Endothelial cell of umbilical vein (primary cell): ENCODE measurements at regions not wholly inside any gene's neighbourhood (a gene's known extent, or its start where the extent isn't known, plus 50 kb on each side); places are given as distances from the start of the nearest gene placed in this dataset.
A peak's percentile ranks its signal among the peaks of the same experiment; 100 is the strongest.

ENCODE experiments used
- BruUV-seq: library from RNA; stranded (reverse); fragments of 400-500 nt; replicated peaks from 2 replicates; lab custom pipeline; 2021; lab: Mats Ljungman, UMichigan
- CTCF ChIA-PET: fragments of 300-600, 350-600 bp; sonication (Branson Sonifier 250); formaldehyde crosslinking; loops from one replicate; lab custom pipeline; 2021; ENCODE audit warnings: antibody characterized with exemption, inconsistent platforms; lab: Charles Lee
- POLR2A ChIA-PET: fragments of 300-600, 350-600 bp; sonication (Branson Sonifier 250); formaldehyde crosslinking; loops from one replicate; lab custom pipeline; 2021; ENCODE audit warnings: antibody characterized with exemption, inconsistent platforms; lab: Charles Lee
- DNase-seq: peaks from one replicate; pipeline ENCODE4 v3.0.0-alpha.2; 2011; ENCODE audit warnings: low read depth, low spot score
- FAIRE-seq: peaks from 2 replicates; lab custom pipeline; 2011; peaks lifted over from hg19 to GRCh38; lab: Jason Lieb, UNC
- H2AFZ ChIP-seq: 2 replicates; pipeline ENCODE4 v1.6.0; 2012; ENCODE audit warnings: low read depth, low read length, control low read depth, inconsistent platforms
- H3K27ac ChIP-seq: 2 replicates; pipeline ENCODE4 v1.5.1; 2011; ENCODE audit warnings: low read depth, mild to moderate bottlenecking, control low read depth, low read length, moderate library complexity; ENCODE audit not compliant: insufficient read depth
- H3K27me3 ChIP-seq, 2 experiments: 2 replicates each; pipeline versions ENCODE4 v1.6.0 to v1.6.1; 2011; ENCODE audit warnings: low read length in 2 of 2, mixed read lengths in 1 of 2; ENCODE audit not compliant: control insufficient read depth in 2 of 2, insufficient read depth in 2 of 2
- H3K36me3 ChIP-seq, 2 experiments: 2 replicates in 1 of 2; 3 replicates in 1 of 2; pipeline ENCODE4 v1.5.1; 2011; ENCODE audit warnings: low read length in 2 of 2, mild to moderate bottlenecking in 1 of 2, moderate library complexity in 1 of 2; ENCODE audit not compliant: control insufficient read depth in 2 of 2, insufficient read depth in 2 of 2; ENCODE audit errors: extremely low read depth in 1 of 2
- H3K4me1 ChIP-seq: 3 replicates; pipeline ENCODE4 v1.5.1; 2011; ENCODE audit warnings: mild to moderate bottlenecking, low read length; ENCODE audit not compliant: control insufficient read depth, insufficient read depth; ENCODE audit errors: extremely low read depth
- H3K4me2 ChIP-seq: 2 replicates; pipeline ENCODE4 v1.6.1; 2011; ENCODE audit warnings: low read length, control low read depth, mixed read lengths; ENCODE audit not compliant: insufficient read depth
- H3K4me3 ChIP-seq, 3 experiments: fragments of 200-600 bp in 1 of 3; sonication (generic), shearing (Covaris generic) in 1 of 3; replicated peaks in 1 of 3; 2 replicates each; pipeline ENCODE4 v1.5.1; 2011 to 2016; ENCODE audit warnings: control low read depth in 3 of 3, low read length in 3 of 3, mild to moderate bottlenecking in 2 of 3, inconsistent platforms in 1 of 3, low read depth in 1 of 3, moderate library complexity in 1 of 3; ENCODE audit not compliant: insufficient read depth in 1 of 3
- H3K79me2 ChIP-seq: 2 replicates; pipeline ENCODE4 v1.6.0; 2012; ENCODE audit warnings: low read length, inconsistent platforms; ENCODE audit not compliant: control insufficient read depth, insufficient read depth
- H3K9ac ChIP-seq: replicated peaks from 2 replicates; pipeline ENCODE3; 2011; ENCODE audit warnings: low read length, control low read depth; ENCODE audit not compliant: insufficient read depth; ENCODE audit errors: extremely low read depth
- H3K9me1 ChIP-seq: replicated peaks from 3 replicates; pipeline ENCODE4 v1.6.0; 2011; ENCODE audit warnings: mild to moderate bottlenecking, low read length; ENCODE audit not compliant: control insufficient read depth, insufficient read depth; ENCODE audit errors: extremely low read depth
- H3K9me3 ChIP-seq: replicated peaks from 2 replicates; pipeline ENCODE4 v1.5.1; 2012; ENCODE audit warnings: low read length, inconsistent platforms; ENCODE audit not compliant: control insufficient read depth, insufficient read depth
- H4K20me1 ChIP-seq: replicated peaks from 2 replicates; pipeline ENCODE3; 2011; ENCODE audit warnings: mild to moderate bottlenecking, low read length; ENCODE audit not compliant: control insufficient read depth, insufficient read depth; ENCODE audit errors: extremely low read depth
- EZH2 ChIP-seq: IDR thresholded peaks from 2 replicates; pipeline ENCODE4 v1.6.1; 2012; ENCODE audit warnings: borderline replicate concordance, low read depth, mild to moderate bottlenecking, moderate library complexity, low read length, inconsistent platforms; ENCODE audit not compliant: severe bottlenecking
- FOS ChIP-seq: IDR thresholded peaks from 2 replicates; pipeline ENCODE4 v1.6.1; 2011; ENCODE audit warnings: mild to moderate bottlenecking, low read length, moderate library complexity, borderline replicate concordance; ENCODE audit not compliant: insufficient read depth
- GATA2 ChIP-seq: IDR thresholded peaks from 2 replicates; pipeline ENCODE4 v1.7.0; 2011; ENCODE audit warnings: low read depth, mild to moderate bottlenecking, moderate library complexity, mixed read lengths, low read length; ENCODE audit not compliant: insufficient read length, insufficient read depth
- MYC ChIP-seq: IDR thresholded peaks from one replicate; pipeline ENCODE4 v1.6.1; 2011; ENCODE audit warnings: mild to moderate bottlenecking, low read depth, low read length
- POLR2A ChIP-seq: IDR thresholded peaks from 2 replicates; pipeline ENCODE4 v1.6.1; 2012; ENCODE audit warnings: low read depth, mild to moderate bottlenecking, control low read depth, low read length
- POLR2AphosphoS5 ChIP-seq: IDR thresholded peaks from 2 replicates; pipeline ENCODE4 v1.6.1; 2012; ENCODE audit warnings: low read depth, mild to moderate bottlenecking, control low read depth, low read length, moderate library complexity; ENCODE audit not compliant: insufficient read depth
- dilution Hi-C: fragments of 300-500 bp; cut with MboI; formaldehyde crosslinking; loops from one replicate; pipeline ENCODE4 v1.15.0; 2019; ENCODE audit warnings: low sequenced_read_pairs; ENCODE audit not compliant: extremely low pct_ligation_motif_present
- intact Hi-C: fragments of 100-400 bp; cut with micrococcal nuclease; formaldehyde crosslinking; loops from one replicate; pipeline ENCODE4 v1.10.0; 2022
- TF ChIP-seq, protein P1 (sequence below), 2 donors: IDR thresholded peaks; 1 replicate in 1 of 2; 2 replicates in 1 of 2; pipeline ENCODE4 v1.5.1; 2011; ENCODE audit warnings: low read length in 2 of 2, mild to moderate bottlenecking in 2 of 2, moderate library complexity in 2 of 2, control low read depth in 1 of 2, inconsistent platforms in 1 of 2, low read depth in 1 of 2; ENCODE audit not compliant: insufficient read depth in 1 of 2; ENCODE audit errors: extremely low read depth in 1 of 2

DNA sequence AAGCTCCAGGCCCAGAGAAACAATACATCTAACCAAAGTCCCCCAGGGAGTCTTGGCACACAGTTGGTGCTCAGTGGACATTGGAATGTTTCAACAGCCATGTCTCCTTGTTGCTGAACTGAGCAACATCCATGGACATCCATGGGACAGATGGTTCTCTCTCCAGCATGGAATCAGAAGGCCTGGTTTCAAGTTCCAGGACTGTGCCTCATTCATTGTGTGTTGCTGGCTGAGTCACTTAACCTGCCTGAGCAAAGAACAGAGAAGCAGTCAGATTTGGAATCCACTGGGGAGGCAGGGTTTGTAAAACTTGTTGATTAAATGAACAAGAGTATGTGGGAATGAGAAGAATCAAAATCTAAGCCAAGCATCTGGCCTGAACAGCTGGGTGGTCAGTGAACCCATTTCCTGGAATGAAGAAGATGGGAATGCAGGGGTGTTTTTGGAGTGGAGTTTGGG, 147.9 kb downstream of the CHIC2 start:
- peak; percentile 23 for DNase-seq
- BruUV-seq = no TSS peak
- peak; percentile 74 for FAIRE-seq
- no peaks in the 10 kb centered on the region for H3K9me1 ChIP-seq
- no peak overlapping the region for H2AFZ ChIP-seq
- CTCF ChIA-PET = interaction anchor here (1.3 to 6.1 kb wide), 4 partner anchors 14 to 317 kb away, joined by 3 to 62 read pairs (median 14); no protein-coding TSS in a partner anchor
- POLR2A ChIA-PET = no interaction called here
- no peak overlapping the region for H3K4me2 ChIP-seq
- H3K79me2 ChIP-seq = no peaks in the 10 kb centered on the region
- dilution Hi-C loops (no loop called here), intact Hi-C loops (no loop called here)
- no peak overlapping the region for H3K9ac ChIP-seq
- no peak overlapping the region for H3K4me3 ChIP-seq
- peaks cover 38% of the 10 kb centered on the region for H3K4me1 ChIP-seq
- TF ChIP-seq FOS (peak; percentile 41), POLR2A (no peak), MYC (no peak), POLR2AphosphoS5 (no peak), GATA2 (no peak), EZH2 (no peak)
- TF ChIP-seq, protein P1, sequence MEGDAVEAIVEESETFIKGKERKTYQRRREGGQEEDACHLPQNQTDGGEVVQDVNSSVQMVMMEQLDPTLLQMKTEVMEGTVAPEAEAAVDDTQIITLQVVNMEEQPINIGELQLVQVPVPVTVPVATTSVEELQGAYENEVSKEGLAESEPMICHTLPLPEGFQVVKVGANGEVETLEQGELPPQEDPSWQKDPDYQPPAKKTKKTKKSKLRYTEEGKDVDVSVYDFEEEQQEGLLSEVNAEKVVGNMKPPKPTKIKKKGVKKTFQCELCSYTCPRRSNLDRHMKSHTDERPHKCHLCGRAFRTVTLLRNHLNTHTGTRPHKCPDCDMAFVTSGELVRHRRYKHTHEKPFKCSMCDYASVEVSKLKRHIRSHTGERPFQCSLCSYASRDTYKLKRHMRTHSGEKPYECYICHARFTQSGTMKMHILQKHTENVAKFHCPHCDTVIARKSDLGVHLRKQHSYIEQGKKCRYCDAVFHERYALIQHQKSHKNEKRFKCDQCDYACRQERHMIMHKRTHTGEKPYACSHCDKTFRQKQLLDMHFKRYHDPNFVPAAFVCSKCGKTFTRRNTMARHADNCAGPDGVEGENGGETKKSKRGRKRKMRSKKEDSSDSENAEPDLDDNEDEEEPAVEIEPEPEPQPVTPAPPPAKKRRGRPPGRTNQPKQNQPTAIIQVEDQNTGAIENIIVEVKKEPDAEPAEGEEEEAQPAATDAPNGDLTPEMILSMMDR (IDR thresholded peaks at IDR 0.05; ENCODE audit: extremely low read depth in 1 of 2, insufficient read depth in 1 of 2, low read depth in 1 of 2, low read length in 2 of 2) = no peak
- H3K27me3 ChIP-seq = no peaks in the 10 kb centered on the region
- no peaks in the 10 kb centered on the region for H4K20me1 ChIP-seq
- H3K9me3 ChIP-seq = no peaks in the 10 kb centered on the region
- H3K27ac ChIP-seq = no peak overlapping the region
- H3K36me3 ChIP-seq = no peaks in the 10 kb centered on the region
